Spleen (tissue), 11 donors: ENCODE measurements at regions not wholly inside any gene's neighbourhood (a gene's known extent, or its start where the extent isn't known, plus 50 kb on each side); places are given as distances from the start of the nearest gene placed in this dataset.

Source experiments
- DNase-seq: peaks from one replicate; pipeline ENCODE4 v3.0.0-alpha.2; 2020
- H3K27ac ChIP-seq, 8 donors: fragments of 200-600 bp; sonication (generic) in 7 of 8; 1 replicate in 4 of 8; 2 replicates in 4 of 8; pipeline versions ENCODE4 v1.5.0 to v1.8.0; 2016 to 2021; ENCODE audit warnings: inconsistent platforms in 4 of 8, mild to moderate bottlenecking in 4 of 8, moderate library complexity in 1 of 8
- H3K27me3 ChIP-seq, 7 donors: fragments of 200-600 bp; sonication (generic) in 6 of 7; replicated peaks in 1 of 7; 1 replicate in 4 of 7; 2 replicates in 3 of 7; pipeline versions ENCODE4 v1.5.0 to v1.8.0; 2016 to 2021; ENCODE audit warnings: inconsistent platforms in 3 of 7, mild to moderate bottlenecking in 1 of 7
- H3K36me3 ChIP-seq, 6 donors: fragments of 200-600 bp; sonication (generic) in 5 of 6; 1 replicate in 4 of 6; 2 replicates in 2 of 6; pipeline versions ENCODE4 v1.5.0 to v1.8.0; 2016 to 2021; ENCODE audit warnings: inconsistent platforms in 2 of 6
- H3K4me1 ChIP-seq, 6 donors: fragments of 200-600 bp; sonication (generic) in 5 of 6; 1 replicate in 3 of 6; 2 replicates in 3 of 6; pipeline versions ENCODE4 v1.5.0 to v1.8.0; 2016 to 2021; ENCODE audit warnings: inconsistent platforms in 3 of 6
- H3K4me3 ChIP-seq, 8 donors: fragments of 200-600 bp; sonication (generic) in 7 of 8; 1 replicate in 4 of 8; 2 replicates in 4 of 8; pipeline versions ENCODE4 v1.5.0 to v1.8.0; 2016 to 2021; ENCODE audit warnings: inconsistent platforms in 4 of 8, mild to moderate bottlenecking in 4 of 8, moderate library complexity in 2 of 8
- H3K9me3 ChIP-seq, 8 donors: fragments of 200-600 bp; sonication (generic) in 7 of 8; 1 replicate in 4 of 8; 2 replicates in 4 of 8; pipeline versions ENCODE4 v1.5.0 to v1.8.0; 2016 to 2021; ENCODE audit warnings: inconsistent platforms in 4 of 8
- CTCF ChIP-seq, 11 experiments: fragments of 200-600 bp in 7 of 11; fragments of 450-650 bp in 4 of 11; sonication (generic) in 4 of 11; IDR thresholded peaks in 8 of 11; conservative IDR thresholded peaks in 3 of 11; 1 replicate in 7 of 11; 2 replicates in 4 of 11; pipeline versions ENCODE4 v1.4.0 to v1.8.0; 2016 to 2021; ENCODE audit warnings: antibody characterized with exemption in 11 of 11, inconsistent platforms in 4 of 11, mild to moderate bottlenecking in 1 of 11
- POLR2A ChIP-seq, 3 donors: fragments of 450-650 bp; IDR thresholded peaks; one replicate each; pipeline ENCODE4 v1.5.1; 2017; ENCODE audit warnings: antibody characterized with exemption in 3 of 3, mild to moderate bottlenecking in 1 of 3
- POLR2AphosphoS5 ChIP-seq, 3 donors: sonication (generic); formaldehyde crosslinking; IDR thresholded peaks; one replicate each; pipeline ENCODE4 v1.5.1; 2017; ENCODE audit warnings: antibody characterized with exemption in 3 of 3
- WGBS, 5 donors: extraction: QIAGEN DNeasy Blood & Tissue Kit in 3 of 5; methylation state at CpG; one replicate each; pipeline versions ENCODE4 v1.1.5 to v1.1.7; 2013 to 2018; 5-methylcytosine and 5-hydroxymethylcytosine counted together
- intact Hi-C: fragments of 100-400 bp; cut with DNase I; formaldehyde crosslinking; loops from one replicate; pipeline ENCODE4 v1.15.0; 2023; ENCODE audit warnings: low total_unique reads
- donor health status: healthy with polysubstance abuse.
- donor health status: DM: no; HTN: no; CAD: no; lungs with moderate emphysema.
- donor health status: DM: no; HTN: no; CAD: no.
- donor health status: Bipolar disorder and iron deficiency.
- donor health status: healthy.
- donor health status: DM: no; HTN: no; CAD: no.
- donor health status: DM: yes; HTN: yes; CAD: no.

- intact Hi-C loops, result no loop called here
- WGBS, 5 donors, result 17 to 85% (median 54%) methylated on average over 1 of the region's 1 CpG
- no peak overlapping the region for H3K27ac ChIP-seq
Observed at GRCh38 chr20:16914277-16914676, 166.1 kb downstream of the OTOR start.

GRCh38 chr20:16916165-16916564, 168.0 kb downstream of the OTOR start:
- intact Hi-C loops, result no loop called here
- Histone ChIP-seq H3K4me3 (no peak overlapping the region), H3K4me1 (no peaks in the 10 kb centered on the region), H3K27ac (no peak overlapping the region), H3K27me3 (no peaks in the 10 kb centered on the region), H3K9me3 (peaks cover 0 to 24% (median 0%) of the 10 kb centered on the region in 8 donors), H3K36me3 (no peaks in the 10 kb centered on the region)
- no peak for DNase-seq
- no peak for TF ChIP-seq POLR2AphosphoS5 (IDR thresholded peaks at IDR 0.05)
- no peak for TF ChIP-seq CTCF (IDR thresholded peaks at IDR 0.05 in 8 of 11, conservative IDR thresholded peaks at IDR 0.05 in 3 of 11)
- no peak for TF ChIP-seq POLR2A (IDR thresholded peaks at IDR 0.05)
- WGBS, 5 donors, result 33 to 50% (median 41%) methylated on average over 1 of the region's 1 CpG

More at GRCh38 chr20:16914277-16914676, 166.1 kb downstream of the OTOR start:
- Histone ChIP-seq H3K27me3 (no peaks in the 10 kb centered on the region), H3K9me3 (peaks cover 0 to 27% (median 0%) of the 10 kb centered on the region in 8 donors), H3K4me3 (no peak overlapping the region), H3K4me1 (no peaks in the 10 kb centered on the region), H3K36me3 (no peaks in the 10 kb centered on the region)
- no peak for DNase-seq
- TF ChIP-seq POLR2AphosphoS5 (IDR thresholded peaks at IDR 0.05) (no peak), POLR2A (IDR thresholded peaks at IDR 0.05) (no peak), CTCF (IDR thresholded peaks at IDR 0.05 in 8 of 11, conservative IDR thresholded peaks at IDR 0.05 in 3 of 11) (no peak)

- H3K27ac ChIP-seq, result no peak overlapping the region
- 55 to 72% (median 62%) methylated on average over 1 of the region's 1 CpG for WGBS, 5 donors
- peaks cover 0 to 19% (median 0%) of the 10 kb centered on the region in 8 donors for H3K9me3 ChIP-seq
- no peak for DNase-seq
- H3K4me3 ChIP-seq, result no peak overlapping the region
- TF ChIP-seq POLR2A (IDR thresholded peaks at IDR 0.05) (no peak), POLR2AphosphoS5 (IDR thresholded peaks at IDR 0.05) (no peak), CTCF (IDR thresholded peaks at IDR 0.05 in 8 of 11, conservative IDR thresholded peaks at IDR 0.05 in 3 of 11) (no peak)
- H3K36me3 ChIP-seq, result no peaks in the 10 kb centered on the region
- no peaks in the 10 kb centered on the region for H3K4me1 ChIP-seq
- intact Hi-C loops, result no loop called here
- H3K27me3 ChIP-seq, result no peaks in the 10 kb centered on the region
Observed at GRCh38 chr20:16917636-16918035, 169.5 kb downstream of the OTOR start.

GRCh38 chr20:16918366-16918765, 170.2 kb downstream of the OTOR start:
- Histone ChIP-seq H3K36me3 (no peaks in the 10 kb centered on the region), H3K27me3 (no peaks in the 10 kb centered on the region), H3K9me3 (peaks cover 0 to 11% (median 0%) of the 10 kb centered on the region in 8 donors), H3K4me3 (no peak overlapping the region), H3K27ac (no peak overlapping the region), H3K4me1 (no peaks in the 10 kb centered on the region)
- no peak for DNase-seq
- intact Hi-C loops, result no loop called here
- 83 to 91% (median 89%) methylated on average over 4 of the region's 4 CpGs for WGBS, 5 donors
- TF ChIP-seq POLR2A (IDR thresholded peaks at IDR 0.05) (no peak), CTCF (IDR thresholded peaks at IDR 0.05 in 8 of 11, conservative IDR thresholded peaks at IDR 0.05 in 3 of 11) (no peak), POLR2AphosphoS5 (IDR thresholded peaks at IDR 0.05) (no peak)
